ENCODE measurements at regions not wholly inside any gene's neighbourhood (a gene's known extent, or its start where the extent isn't known, plus 50 kb on each side); places are given as distances from the start of the nearest gene placed in this dataset.

GRCh38 chr21:36533468-36533848 is 53.5 kb upstream of the CLDN14 start:
- TF ChIP-seq, protein P1, sequence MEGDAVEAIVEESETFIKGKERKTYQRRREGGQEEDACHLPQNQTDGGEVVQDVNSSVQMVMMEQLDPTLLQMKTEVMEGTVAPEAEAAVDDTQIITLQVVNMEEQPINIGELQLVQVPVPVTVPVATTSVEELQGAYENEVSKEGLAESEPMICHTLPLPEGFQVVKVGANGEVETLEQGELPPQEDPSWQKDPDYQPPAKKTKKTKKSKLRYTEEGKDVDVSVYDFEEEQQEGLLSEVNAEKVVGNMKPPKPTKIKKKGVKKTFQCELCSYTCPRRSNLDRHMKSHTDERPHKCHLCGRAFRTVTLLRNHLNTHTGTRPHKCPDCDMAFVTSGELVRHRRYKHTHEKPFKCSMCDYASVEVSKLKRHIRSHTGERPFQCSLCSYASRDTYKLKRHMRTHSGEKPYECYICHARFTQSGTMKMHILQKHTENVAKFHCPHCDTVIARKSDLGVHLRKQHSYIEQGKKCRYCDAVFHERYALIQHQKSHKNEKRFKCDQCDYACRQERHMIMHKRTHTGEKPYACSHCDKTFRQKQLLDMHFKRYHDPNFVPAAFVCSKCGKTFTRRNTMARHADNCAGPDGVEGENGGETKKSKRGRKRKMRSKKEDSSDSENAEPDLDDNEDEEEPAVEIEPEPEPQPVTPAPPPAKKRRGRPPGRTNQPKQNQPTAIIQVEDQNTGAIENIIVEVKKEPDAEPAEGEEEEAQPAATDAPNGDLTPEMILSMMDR (IDR thresholded peaks at IDR 0.05): no peak
- TF ChIP-seq POLR2A (IDR thresholded peaks at IDR 0.05) (no peak), POLR2AphosphoS5 (IDR thresholded peaks at IDR 0.05) (no peak), EP300 (IDR thresholded peaks at IDR 0.05) (no peak)

All from upper lobe of left lung (tissue), 4 donors.